ENCODE measurements at regions not wholly inside any gene's neighbourhood (a gene's known extent, or its start where the extent isn't known, plus 50 kb on each side); places are given as distances from the start of the nearest gene placed in this dataset.

DNA sequence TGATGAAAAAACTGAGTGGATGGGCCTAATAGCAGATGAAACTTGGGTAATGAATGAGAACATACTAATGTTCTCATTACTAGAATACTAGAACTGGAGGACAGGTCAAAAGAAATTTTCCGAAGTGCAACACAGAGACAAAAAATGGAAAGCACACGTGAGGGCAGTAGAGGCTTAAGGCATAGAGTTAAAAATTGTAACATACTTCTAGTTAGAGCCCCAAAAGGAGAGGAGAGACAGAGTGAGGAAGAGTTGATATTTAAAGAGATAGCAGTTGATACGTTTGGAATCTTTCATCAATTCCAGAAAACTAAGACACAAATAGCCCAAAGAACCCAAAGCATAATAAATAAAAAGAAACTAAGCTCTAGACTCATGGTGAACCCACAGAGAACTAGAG, 327.9 kb downstream of the SQOR start:
- Histone ChIP-seq H3K4me1 (no peaks in the 10 kb centered on the region), H3K9me3 (no peaks in the 10 kb centered on the region), H3K27ac (no peak overlapping the region), H3K4me3 (no peak overlapping the region), H3K4me2 (no peak overlapping the region)
- FAIRE-seq (no peak), DNase-seq (ENCODE audit: low read depth in 1 of 2, low spot score in 1 of 2) (no peak), ATAC-seq (no peak)
- 11% methylated on average over 3 of the region's 3 CpGs for WGBS (ENCODE audit: missing lambda C conversion rate)
- TF ChIP-seq, protein P1, sequence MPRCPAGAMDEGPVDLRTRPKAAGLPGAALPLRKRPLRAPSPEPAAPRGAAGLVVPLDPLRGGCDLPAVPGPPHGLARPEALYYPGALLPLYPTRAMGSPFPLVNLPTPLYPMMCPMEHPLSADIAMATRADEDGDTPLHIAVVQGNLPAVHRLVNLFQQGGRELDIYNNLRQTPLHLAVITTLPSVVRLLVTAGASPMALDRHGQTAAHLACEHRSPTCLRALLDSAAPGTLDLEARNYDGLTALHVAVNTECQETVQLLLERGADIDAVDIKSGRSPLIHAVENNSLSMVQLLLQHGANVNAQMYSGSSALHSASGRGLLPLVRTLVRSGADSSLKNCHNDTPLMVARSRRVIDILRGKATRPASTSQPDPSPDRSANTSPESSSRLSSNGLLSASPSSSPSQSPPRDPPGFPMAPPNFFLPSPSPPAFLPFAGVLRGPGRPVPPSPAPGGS (IDR thresholded peaks at IDR 0.05) = no peak
- TF ChIP-seq EHF (CRISPR knock-in tag; IDR thresholded peaks at IDR 0.05) = no peak
- TF ChIP-seq ZNF302 (CRISPR knock-in tag; IDR thresholded peaks at IDR 0.05) = no peak
- TF ChIP-seq, protein P2, sequence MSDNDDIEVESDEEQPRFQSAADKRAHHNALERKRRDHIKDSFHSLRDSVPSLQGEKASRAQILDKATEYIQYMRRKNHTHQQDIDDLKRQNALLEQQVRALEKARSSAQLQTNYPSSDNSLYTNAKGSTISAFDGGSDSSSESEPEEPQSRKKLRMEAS (IDR thresholded peaks at IDR 0.05) = no peak
- TF ChIP-seq GATA3 (IDR thresholded peaks at IDR 0.05; ENCODE audit: borderline replicate concordance) = no peak
- no peak for TF ChIP-seq MYC (IDR thresholded peaks at IDR 0.05; ENCODE audit: borderline replicate concordance, low read length)
- no peak for TF ChIP-seq HOXB13 (CRISPR knock-in tag; IDR thresholded peaks at IDR 0.05; ENCODE audit: low read depth)
- TF ChIP-seq, protein P3, sequence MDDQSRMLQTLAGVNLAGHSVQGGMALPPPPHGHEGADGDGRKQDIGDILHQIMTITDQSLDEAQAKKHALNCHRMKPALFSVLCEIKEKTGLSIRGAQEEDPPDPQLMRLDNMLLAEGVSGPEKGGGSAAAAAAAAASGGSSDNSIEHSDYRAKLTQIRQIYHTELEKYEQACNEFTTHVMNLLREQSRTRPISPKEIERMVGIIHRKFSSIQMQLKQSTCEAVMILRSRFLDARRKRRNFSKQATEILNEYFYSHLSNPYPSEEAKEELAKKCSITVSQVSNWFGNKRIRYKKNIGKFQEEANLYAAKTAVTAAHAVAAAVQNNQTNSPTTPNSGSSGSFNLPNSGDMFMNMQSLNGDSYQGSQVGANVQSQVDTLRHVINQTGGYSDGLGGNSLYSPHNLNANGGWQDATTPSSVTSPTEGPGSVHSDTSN (IDR thresholded peaks at IDR 0.05) = no peak
- TF ChIP-seq, protein P4, sequence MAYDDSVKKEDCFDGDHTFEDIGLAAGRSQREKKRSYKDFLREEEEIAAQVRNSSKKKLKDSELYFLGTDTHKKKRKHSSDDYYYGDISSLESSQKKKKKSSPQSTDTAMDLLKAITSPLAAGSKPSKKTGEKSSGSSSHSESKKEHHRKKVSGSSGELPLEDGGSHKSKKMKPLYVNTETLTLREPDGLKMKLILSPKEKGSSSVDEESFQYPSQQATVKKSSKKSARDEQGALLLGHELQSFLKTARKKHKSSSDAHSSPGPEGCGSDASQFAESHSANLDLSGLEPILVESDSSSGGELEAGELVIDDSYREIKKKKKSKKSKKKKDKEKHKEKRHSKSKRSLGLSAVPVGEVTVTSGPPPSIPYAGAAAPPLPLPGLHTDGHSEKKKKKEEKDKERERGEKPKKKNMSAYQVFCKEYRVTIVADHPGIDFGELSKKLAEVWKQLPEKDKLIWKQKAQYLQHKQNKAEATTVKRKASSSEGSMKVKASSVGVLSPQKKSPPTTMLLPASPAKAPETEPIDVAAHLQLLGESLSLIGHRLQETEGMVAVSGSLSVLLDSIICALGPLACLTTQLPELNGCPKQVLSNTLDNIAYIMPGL (CRISPR knock-in tag; IDR thresholded peaks at IDR 0.05; ENCODE audit: borderline replicate concordance) = no peak
- TF ChIP-seq, protein P5, sequence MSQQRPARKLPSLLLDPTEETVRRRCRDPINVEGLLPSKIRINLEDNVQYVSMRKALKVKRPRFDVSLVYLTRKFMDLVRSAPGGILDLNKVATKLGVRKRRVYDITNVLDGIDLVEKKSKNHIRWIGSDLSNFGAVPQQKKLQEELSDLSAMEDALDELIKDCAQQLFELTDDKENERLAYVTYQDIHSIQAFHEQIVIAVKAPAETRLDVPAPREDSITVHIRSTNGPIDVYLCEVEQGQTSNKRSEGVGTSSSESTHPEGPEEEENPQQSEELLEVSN (IDR thresholded peaks at IDR 0.05; ENCODE audit: borderline replicate concordance, low read depth) = no peak
- no peak for TF ChIP-seq POLR2AphosphoS2 (conservative IDR thresholded peaks at IDR 0.05; ENCODE audit: low read length)
- no peak for TF ChIP-seq RFX5 (IDR thresholded peaks at IDR 0.05)
- TF ChIP-seq NR3C1 (IDR thresholded peaks at IDR 0.05) = no peak
- no peak for TF ChIP-seq FOSB (CRISPR knock-in tag; IDR thresholded peaks at IDR 0.05)
- TF ChIP-seq NFE2L2 (conservative IDR thresholded peaks at IDR 0.05; ENCODE audit: low read length) = no peak
- no peak for TF ChIP-seq ESRRA (IDR thresholded peaks at IDR 0.05; ENCODE audit: borderline replicate concordance, low read length)
- TF ChIP-seq CHD2 (IDR thresholded peaks at IDR 0.05; ENCODE audit: low read length, partially characterized antibody) = no peak
- TF ChIP-seq, protein P6, sequence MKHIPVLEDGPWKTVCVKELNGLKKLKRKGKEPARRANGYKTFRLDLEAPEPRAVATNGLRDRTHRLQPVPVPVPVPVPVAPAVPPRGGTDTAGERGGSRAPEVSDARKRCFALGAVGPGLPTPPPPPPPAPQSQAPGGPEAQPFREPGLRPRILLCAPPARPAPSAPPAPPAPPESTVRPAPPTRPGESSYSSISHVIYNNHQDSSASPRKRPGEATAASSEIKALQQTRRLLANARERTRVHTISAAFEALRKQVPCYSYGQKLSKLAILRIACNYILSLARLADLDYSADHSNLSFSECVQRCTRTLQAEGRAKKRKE (CRISPR knock-in tag; IDR thresholded peaks at IDR 0.05; ENCODE audit: low read depth) = no peak
- TF ChIP-seq FOXS1 (CRISPR knock-in tag; IDR thresholded peaks at IDR 0.05) = no peak
- ChIA-PET POLR2A (no interaction called here), CTCF (no interaction called here)

DNA sequence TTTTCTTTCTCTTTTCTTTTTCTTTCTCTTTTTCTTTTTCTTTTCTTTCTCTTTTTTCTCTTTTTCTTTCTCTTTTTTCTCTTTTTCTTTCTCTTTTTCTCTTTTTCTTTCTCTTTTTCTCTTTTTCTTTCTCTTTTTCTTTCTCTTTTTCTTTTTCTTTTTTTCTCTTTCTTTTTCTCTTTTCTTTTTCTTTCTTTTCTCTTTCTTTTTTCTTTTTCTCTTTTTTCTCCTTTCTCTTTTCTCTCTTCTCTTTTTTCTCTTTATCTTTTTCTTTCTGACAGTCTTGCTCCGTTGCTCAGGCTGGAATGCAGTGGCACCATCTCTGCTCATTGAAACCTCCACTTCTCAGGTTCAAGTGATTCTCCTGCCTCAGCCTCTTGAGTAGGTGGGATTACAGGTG, 335.7 kb downstream of the SQOR start:
- ATAC-seq (no peak), FAIRE-seq (no peak), DNase-seq (ENCODE audit: low read depth in 1 of 2, low spot score in 1 of 2) (no peak)
- ChIA-PET CTCF (no interaction called here), POLR2A (no interaction called here)
- Histone ChIP-seq H3K9me3 (no peaks in the 10 kb centered on the region), H3K4me2 (no peak overlapping the region), H3K27ac (no peak overlapping the region), H3K4me3 (no peak overlapping the region), H3K4me1 (no peaks in the 10 kb centered on the region)
- WGBS (ENCODE audit: missing lambda C conversion rate) = 0% methylated on average over 1 of the region's 1 CpG
- TF ChIP-seq HOXB5 (CRISPR knock-in tag; IDR thresholded peaks at IDR 0.05) (no peak), GATA3 (IDR thresholded peaks at IDR 0.05; ENCODE audit: borderline replicate concordance) (no peak)
- TF ChIP-seq, protein P7, sequence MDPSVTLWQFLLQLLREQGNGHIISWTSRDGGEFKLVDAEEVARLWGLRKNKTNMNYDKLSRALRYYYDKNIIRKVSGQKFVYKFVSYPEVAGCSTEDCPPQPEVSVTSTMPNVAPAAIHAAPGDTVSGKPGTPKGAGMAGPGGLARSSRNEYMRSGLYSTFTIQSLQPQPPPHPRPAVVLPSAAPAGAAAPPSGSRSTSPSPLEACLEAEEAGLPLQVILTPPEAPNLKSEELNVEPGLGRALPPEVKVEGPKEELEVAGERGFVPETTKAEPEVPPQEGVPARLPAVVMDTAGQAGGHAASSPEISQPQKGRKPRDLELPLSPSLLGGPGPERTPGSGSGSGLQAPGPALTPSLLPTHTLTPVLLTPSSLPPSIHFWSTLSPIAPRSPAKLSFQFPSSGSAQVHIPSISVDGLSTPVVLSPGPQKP (IDR thresholded peaks at IDR 0.05; ENCODE audit: low read depth, low read length) = no peak

Measured in A549 (cell line).